Stimulated activated CD8-positive, alpha-beta memory T cell treated with anti-CD3 and anti-CD28 coated beads, Interleukin-7, amount 100 ng/mL, for 4 hours (primary cell): ENCODE measurements at regions not wholly inside any gene's neighbourhood (a gene's known extent, or its start where the extent isn't known, plus 50 kb on each side); places are given as distances from the start of the nearest gene placed in this dataset.
"Not testable (repeated sequence)": the region's sequence is repeated elsewhere in the genome, so short reads cannot be mapped to it uniquely, and the experiment has no call there.

ENCODE experiments used
- DNase-seq, 2 donors: peaks; one replicate each; pipeline ENCODE4 v3.0.0-alpha.2; 2020; ENCODE audit warnings: low read depth in 2 of 2

- no peak for DNase-seq
Measured at GRCh38 chr5:81829242-81829641, 78.3 kb upstream of the SSBP2 start.

- DNase-seq: no peak
Measured at GRCh38 chr5:81827500-81827899, 76.6 kb upstream of the SSBP2 start.

- no peak for DNase-seq
Measured at GRCh38 chr5:81826128-81826527, 75.2 kb upstream of the SSBP2 start.

- no peak for DNase-seq
Measured at GRCh38 chr5:81825237-81825636, 74.3 kb upstream of the SSBP2 start.

- DNase-seq: not testable (repeated sequence)
Measured at GRCh38 chr5:81823736-81824135, 72.8 kb upstream of the SSBP2 start.

- no peak for DNase-seq
Measured at GRCh38 chr5:81820863-81821262, 70.0 kb upstream of the SSBP2 start.

GRCh38 chr5:81820318-81820636 is 69.4 kb upstream of the SSBP2 start:
- no peak for DNase-seq

GRCh38 chr5:81819556-81820317 is 68.8 kb upstream of the SSBP2 start:
- no peak for DNase-seq

- no peak for DNase-seq
Measured at GRCh38 chr5:81817980-81818379, 67.1 kb upstream of the SSBP2 start.

- DNase-seq: no peak
Measured at GRCh38 chr5:81817086-81817485, 66.2 kb upstream of the SSBP2 start.

GRCh38 chr5:81815321-81815720 is 64.4 kb upstream of the SSBP2 start:
- no peak for DNase-seq

GRCh38 chr5:81808106-81808505 is 57.2 kb upstream of the SSBP2 start:
- no peak for DNase-seq

- no peak for DNase-seq
Measured at GRCh38 chr5:81805086-81805485, 54.2 kb upstream of the SSBP2 start.

GRCh38 chr5:81803812-81804211 is 52.9 kb upstream of the SSBP2 start:
- DNase-seq: no peak

- DNase-seq: no peak
Measured at GRCh38 chr5:81802625-81803024, 51.7 kb upstream of the SSBP2 start.

- no peak for DNase-seq
Measured at GRCh38 chr5:81802020-81802419, 51.1 kb upstream of the SSBP2 start.

GRCh38 chr5:81800797-81801196 is 49.9 kb upstream of the SSBP2 start:
- DNase-seq: no peak
